Activated CD4-positive, alpha-beta T cell treated with anti-CD3 and anti-CD28 coated beads, Interleukin-2, amount 50 U/mL, for 24 hours (primary cell): ENCODE measurements at regions not wholly inside any gene's neighbourhood (a gene's known extent, or its start where the extent isn't known, plus 50 kb on each side); places are given as distances from the start of the nearest gene placed in this dataset.

Experiments used
- DNase-seq, 2 donors: peaks; one replicate each; pipeline ENCODE4 v3.0.0-alpha.2; 2020; ENCODE audit warnings: low read depth in 1 of 2, low spot score in 1 of 2

DNA sequence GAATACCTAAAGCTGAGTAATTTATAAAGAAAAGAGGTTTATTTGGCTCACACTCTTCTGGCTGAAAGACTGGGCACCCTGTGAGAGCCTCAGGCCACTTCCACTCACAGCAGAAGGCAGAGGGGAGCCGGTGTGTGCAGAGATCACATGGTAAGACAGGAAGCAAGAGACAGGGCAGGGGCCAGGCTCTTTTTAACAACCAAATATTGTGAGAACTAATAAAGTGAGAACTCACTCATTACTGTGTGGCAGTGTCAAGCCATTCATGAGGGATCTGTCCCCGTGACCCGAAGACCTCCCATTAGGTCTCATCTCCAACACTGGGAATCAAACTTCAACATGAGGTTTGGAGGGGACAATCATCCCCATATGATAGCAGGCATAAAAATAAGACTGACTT is 180.8 kb upstream of the DIO3 start:
- DNase-seq: no peak

DNA sequence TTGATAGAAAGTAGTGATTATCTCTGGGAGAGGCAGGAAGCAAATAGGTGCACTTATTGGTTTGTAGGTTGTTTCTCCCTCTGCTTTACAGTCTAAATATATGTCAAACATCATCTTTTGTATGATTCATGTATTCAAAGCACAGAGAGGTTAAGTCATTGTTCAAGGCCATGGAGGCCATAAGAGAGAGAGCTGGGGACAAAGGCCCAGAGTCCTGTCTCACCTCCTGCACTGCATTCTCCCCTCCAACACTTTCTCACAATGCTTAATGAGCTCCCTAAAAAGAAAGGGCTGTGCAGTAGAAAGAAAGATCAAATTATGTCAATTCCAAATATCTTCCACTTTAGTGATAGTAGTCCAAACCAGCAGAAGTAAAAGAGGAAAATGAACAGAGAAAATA is 180.4 kb upstream of the DIO3 start:
- no peak for DNase-seq

DNA sequence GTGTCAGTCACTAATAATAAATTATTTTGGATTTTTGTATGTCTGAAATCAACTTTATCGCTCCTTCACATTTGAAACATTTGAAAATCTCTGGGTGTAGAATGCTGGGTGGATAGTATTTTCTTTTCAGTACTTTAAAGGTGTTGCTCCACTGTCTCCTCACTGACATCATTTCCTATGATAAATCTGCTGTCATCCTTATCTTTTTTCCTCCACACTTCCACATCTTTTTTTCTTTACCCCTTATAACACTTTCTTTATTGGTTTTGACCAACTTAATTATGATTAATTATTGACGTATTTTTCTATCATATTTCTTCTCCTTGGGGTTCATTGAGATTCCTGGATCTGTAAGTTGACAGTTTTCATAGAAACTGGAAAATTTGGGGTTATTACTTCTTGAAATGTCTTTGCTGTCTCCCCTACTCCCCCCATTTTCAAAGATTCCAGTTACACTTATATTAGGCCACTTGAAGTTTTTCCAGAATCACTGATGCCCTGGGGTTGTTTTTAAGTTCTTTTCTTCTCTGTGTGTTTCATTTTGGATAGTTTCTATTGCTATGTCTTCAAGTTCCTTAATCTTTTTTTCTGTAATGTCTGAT is 177.5 kb upstream of the DIO3 start:
- DNase-seq: no peak

DNA sequence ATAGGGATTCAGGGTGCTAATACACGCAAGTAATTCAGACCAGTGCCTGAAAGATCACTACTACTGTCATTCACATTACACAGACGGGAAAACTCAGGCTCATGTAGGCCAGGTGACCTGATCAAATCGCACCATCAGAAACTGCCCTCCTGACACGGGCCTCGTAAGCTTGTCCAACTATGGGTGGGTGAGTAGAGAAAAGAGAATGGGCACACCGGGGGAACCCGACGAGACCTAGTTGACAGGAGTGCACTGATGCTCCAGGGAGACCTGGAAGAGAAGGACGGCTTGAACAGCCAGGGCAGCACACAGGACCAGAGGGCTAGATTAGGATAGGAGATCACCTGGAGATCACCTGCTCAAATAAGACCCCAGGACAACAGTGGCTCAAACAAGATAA is 166.9 kb upstream of the DIO3 start:
- DNase-seq: no peak

DNA sequence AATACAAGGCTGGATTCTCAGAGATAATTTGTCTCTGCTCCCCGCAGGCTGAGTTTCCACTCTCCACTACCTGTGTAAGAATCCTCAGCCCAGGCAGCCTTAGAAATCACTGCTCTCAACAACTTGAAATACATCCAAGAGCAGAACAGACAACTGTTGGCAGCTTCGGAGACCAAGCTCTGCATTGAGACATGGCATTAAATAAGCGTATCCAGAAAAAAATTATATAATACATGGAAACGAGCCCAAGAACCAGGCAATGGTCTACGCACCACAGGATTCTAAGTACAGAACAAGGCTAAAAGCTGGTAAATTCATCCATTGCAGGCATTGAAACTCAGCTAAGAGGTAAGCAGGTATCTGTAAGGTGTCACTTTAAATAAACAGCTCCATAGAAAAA is 165.5 kb upstream of the DIO3 start:
- no peak for DNase-seq

DNA sequence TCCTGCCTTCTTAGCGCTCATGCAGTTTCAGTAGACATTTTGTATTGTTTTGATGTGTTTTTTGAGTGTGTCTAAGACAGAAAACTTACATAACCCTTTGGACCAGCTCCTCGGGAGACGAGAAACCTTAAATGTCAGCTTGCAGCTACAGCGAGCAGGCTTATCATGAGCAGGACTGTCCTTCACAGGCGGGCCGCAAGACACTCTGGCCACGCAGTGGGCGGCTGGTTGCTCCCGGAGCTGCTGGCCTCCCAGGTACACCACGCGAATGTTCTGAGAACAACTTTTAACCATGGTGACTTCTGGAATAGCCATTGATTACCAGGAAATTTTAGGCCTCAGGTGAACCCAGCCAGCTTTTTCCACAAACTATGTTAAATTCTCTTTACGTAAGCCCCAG is 164.1 kb upstream of the DIO3 start:
- no peak for DNase-seq

DNA sequence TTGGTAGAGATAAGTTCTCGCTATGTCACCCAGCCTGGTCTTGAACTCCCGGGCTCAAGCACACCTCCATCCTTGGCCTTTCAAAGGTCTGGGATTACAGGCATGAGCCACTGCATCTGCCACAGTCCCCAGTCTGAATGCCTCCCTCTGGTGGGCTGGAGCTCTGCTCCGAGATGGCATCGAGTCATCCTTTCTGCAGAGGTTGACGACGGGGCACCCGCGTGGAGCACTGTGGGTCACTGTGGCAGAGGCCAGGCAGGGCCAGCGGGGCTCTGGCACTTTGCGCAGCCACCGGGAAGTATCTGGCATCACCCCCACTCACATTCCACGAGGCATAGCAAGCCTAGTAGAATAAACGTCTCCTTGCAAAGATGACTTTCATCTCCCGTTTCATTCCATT is 163.3 kb upstream of the DIO3 start:
- DNase-seq: no peak

DNA sequence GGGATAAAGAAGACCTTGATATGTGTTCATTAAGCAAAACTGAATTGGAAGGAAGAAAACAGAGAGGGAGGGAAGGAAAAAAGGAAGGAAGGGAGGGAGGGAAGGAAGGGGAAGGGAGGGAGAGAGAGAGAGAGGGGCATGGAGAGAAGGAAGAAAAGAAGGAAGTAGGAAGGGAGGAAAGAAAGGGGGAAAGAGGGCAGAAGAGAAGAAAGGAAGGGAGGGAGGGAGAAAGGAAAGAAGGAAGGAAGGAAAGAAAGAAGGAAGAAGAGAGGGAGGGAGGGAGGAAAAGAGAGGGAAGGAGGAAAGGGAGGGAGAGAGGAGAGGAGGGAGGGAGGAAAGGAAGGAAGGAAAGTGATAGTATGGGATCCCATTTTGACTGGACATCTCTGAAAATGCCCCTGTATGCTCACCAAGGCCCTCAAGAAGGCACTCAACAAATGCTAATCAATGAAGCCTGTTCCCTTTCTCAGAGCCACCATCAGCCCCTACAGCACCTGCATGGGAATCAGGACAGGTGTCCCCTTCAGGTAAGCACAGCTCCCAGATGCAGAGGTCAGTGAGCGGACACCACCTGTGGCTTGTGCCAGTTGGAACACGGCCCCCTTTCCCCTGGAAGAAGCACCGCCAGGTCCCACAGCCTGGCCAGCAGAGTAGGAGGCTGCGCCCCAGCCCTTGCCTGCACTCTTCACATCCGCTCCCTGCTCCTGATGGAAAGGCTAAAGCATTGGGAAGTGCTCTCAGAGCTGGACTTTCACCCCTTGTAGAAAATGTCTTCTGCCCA is 161.4 kb upstream of the DIO3 start:
- no peak for DNase-seq

DNA sequence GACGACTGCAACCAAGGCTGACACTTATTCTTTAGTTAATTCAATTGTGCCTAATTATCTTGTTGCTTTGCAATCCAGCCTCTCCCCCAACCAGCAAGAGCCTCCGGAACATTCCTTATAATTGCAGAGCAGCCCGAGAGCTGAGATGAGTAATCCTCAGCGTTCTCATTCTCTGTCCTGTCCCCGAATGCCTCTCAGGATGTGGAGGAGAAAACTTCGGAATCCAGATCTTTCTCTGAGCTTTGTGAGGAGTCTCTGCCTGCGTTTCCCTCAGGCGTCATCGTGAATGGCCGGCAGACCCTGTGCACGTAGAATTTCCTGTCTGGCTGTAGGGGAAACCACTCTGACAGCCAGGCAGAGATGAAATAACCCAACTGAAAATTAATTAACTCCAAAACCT is 160.5 kb upstream of the DIO3 start:
- DNase-seq: no peak

DNA sequence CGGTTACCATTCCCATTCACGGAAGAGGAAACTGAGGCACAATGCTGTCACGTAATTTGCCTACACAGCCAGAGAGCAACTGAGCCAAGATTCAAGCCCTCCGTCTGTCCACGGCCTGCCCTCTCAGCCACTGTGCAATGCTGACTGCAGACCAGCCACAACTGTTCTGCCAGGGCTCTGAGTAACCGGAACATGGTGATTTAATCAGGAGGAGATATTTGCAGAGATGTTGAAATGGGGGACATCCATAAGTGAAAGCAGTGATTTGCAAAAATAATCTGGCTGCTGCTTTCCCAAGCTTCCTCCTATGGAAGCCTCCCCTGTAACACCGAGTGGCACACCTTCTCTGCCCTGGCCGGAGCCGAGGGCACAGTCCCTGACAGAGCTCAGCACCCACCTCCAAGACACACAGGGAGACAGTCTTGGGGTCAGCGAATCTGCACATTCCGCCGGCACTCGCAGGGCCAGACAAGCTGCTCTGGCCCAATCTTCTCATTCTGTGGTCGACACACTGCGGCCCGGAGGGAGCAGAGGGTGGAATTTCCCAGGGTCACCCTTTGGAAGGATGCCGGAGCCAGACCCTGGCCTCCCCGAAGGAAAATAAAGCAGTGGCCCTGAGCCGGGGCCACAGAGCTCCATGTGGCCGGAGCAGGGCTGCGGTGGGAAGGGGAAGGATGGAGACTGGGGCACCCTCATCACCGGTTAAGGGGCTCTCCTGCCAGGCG is 158.2 kb upstream of the DIO3 start:
- no peak for DNase-seq

DNA sequence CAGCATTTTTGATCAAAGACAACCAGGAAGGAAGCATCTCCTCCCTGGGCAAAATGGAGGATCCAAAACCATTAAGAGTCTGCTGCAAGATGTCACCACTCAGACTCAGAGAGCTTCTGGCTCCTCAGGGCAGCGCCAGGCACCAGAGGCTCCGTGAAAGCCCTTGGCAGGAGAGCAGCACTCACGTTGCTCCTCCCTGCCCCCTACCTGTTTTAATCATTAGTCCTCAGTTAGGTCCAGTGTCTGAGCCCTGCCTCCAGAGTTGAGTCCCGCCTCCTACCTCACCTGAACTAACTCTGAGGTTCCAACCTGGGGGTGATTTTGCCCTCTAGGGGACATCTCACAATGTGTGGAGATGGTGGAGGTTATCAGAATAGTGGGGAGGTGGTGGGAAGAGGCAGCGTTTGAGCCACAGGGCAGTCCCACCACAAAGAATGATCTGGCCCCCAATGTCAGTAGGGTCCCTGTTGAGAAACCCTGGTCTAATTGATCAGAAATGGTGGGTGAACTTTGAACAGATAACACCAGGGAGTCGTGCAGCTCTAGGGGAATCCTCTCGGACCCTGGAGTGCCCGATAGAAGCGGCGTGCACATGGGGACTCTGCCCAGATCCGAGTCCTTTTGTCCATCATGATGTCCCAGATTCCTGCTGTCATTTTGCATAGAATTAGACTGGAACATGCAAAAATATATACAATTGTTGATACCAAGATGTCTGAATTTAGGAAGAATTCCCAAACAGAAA is 156.7 kb upstream of the DIO3 start:
- DNase-seq: no peak

DNA sequence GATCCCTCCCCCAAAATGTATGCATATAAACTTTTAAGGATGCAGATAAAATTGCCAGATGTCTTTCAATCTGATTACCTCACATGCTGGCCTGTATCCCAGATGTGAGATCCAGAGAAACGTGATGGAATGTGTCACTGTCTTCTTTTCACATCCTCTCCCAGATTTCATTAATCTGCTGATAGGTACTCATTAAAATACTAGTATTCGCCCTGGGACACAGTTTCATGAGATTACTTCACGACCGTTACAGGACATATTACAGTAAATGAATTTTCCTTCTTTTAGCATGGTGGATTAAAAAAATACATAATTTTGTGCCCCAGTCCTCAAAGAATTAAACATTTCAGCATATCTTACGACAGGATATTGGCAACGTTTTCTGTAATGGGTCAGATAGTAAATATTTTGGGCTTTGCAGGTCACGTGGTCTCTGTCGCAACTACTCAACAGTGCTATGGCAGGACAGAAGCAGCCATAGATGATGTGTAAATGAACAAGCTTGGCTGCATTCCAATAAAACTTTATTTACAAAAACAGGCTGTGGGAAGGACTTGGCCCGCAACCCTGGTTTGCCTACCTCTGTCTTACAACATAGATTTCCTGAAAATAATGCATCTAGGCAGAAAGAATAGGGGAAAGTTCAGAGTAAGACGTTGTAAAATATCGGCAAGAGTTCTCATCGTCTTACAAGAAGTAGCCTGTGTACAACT is 156.0 kb upstream of the DIO3 start:
- DNase-seq: no peak

DNA sequence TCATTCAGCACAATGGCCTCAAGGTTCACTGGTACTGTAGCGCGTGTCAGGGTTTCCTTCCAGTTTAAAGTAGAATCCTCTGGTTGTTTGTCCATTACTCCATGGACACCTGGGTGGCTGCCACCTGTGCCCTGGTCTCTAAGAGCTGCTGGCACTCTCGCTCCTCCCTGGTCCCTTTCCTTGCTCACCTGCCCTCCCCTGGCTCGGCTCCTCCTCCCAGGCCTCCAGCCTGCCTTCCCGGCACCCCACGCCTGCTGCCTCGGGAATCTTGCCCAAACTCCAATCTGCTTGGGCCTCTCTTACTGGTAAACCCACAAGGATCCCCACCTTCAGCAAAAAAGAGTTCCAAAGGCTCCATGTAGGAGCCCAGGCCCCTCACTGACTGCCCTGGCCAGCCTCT is 154.4 kb upstream of the DIO3 start:
- no peak for DNase-seq

DNA sequence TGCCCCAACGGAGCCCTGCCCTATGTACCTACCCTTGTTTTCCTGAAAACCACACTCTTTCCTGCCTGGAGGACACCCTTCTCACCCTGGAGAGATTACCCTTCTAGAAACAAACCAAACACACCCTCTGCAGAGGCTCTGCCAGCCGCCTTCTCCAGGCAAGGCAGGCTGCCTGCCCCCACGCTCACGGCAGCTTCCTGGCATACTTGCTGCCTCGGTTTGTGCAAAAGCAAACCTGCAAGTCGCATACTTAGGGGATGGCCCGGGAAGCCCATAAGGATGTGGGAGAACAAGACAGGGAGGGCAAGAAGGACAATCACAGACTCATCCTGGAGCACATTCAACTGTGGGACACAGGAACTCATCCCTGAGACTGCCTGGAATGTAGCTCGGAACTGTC is 154.0 kb upstream of the DIO3 start:
- no peak for DNase-seq

DNA sequence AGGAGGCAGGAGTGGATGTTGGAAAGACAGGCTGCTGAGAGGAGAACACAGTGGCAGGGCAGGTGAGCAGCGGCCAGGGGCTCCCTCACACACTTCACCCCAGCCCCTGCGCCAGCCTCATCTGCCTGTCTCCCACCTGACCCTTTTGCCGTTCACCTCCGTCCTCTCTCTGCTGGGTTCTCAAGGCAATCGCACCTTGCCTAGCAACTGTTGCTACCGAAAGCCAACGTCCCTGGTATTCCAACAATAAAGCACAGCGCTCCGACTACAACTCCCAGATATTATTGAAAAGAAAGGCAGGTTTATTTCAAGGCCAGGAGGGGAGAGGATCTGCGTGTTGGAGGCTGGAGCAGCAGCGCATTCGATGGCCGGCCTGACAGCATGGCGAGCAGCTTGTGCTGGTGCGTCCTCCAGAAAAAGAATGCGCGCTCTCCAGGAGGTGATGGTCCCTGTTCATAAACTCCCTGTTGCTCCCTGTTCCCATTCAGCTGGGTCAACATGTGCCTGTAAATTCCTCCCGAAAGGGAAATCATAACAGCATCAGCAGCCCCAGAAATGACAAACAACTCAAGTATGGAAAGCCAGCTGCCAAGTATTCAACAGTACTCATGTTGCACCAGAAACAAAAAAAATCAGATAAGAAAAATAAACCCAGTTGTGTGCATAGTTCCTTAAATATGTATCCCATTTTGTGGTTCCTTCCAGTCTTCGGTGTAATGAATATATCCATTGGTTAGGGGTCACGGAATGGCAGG is 153.0 kb upstream of the DIO3 start:
- DNase-seq: no peak

DNA sequence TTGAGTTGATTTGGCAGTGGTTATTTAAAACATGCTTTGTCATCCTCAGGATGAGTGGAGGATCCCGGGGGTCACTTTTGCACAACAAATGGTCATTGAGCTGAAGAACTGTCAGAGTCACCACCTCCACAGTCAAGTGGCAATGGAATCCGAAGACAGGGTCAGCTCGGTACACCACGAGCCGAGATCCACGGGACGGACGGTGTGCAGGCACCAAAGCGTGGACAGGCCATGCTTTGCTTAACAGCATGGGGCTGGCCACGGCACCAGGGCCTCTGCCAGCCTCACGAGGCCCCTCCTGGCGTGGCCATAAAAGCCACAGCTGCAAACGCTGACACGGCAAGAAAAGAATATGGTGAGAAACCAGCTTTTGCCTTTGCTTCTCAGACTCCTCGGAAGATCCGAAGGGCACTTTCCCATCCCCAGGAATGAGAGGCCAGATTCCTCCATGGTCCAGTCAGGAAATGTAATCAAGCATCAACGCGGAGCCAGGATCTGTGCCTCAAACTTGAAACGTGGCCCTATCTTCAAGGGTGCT is 152.2 kb upstream of the DIO3 start:
- DNase-seq: no peak

DNA sequence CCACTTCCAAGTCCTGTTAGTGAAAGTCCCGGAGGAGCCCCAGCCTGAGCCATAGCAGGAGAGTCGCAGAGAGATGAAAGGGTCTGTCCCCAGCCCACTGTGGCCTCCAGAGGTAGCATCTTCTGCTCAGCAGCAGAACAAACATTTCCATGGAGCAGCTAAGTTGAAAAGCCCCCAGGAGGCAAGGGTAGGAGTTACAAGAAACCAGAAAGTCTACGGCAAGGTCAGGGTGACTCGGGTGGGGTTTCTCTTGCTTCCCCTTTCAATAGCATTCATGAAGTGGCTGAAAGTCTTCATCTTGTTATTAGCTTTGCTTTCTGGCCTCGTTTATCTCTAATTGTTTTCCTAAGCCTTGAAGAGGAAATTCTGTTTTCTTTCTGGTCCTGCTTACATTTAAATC is 151.2 kb upstream of the DIO3 start:
- DNase-seq: no peak

DNA sequence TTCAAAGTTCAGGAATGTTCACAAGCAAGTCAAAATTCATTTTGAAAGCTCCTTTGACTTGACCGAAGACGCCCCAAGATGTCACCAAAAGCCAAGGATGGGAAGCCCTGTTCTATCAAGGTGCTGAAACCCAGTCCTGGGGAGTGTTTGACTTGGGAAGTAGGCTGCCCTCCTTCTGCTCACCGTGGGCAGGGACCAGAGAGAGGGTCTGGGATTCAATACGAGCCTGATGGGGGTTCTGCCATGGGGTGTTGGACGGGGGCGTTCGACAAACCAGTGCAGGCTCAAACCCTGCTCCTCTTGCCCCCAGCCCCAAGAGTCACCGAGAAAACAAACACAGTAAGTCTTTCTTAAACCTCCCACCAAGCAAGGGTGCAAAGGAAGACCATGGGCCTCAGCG is 150.1 kb upstream of the DIO3 start:
- DNase-seq: no peak

DNA sequence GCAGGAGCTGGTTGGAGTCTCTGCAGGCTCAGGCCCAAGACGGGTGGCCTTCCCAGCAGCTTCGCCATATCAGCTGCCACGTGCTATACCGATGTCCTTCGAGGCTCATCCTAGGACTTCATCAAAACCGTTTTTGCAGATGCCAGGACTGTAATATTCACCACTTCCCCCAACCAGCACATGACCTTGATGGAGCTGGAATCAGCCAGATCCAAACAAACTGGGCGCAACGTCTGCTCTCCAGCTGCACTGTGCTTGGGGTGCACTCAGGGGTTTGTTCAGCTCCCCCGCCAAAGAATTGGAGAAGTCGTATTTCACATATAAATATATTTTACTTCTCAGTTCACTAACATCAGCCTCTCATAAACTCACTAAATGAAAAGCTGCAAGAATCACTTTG is 149.5 kb upstream of the DIO3 start:
- no peak for DNase-seq

DNA sequence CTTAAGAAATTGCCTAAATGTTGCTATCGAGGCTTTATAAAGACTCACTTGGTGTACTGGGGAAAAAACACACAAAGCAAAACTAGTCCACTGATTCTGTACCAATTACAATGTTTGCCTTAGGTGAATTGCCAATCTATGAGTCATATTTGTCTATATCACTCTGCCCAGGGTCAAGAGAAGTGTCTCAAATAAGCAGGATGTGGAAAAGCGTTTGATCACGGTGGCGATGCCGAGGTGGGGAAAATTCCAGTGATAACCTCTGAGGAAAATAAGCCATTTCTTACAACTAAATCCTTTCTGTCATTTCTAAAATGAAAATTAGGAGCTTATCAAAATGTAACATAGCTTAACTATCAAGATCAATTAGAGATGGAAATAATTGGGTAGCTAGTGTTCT is 148.6 kb upstream of the DIO3 start:
- no peak for DNase-seq
